ENCODE measurements at regions not wholly inside any gene's neighbourhood (a gene's known extent, or its start where the extent isn't known, plus 50 kb on each side); places are given as distances from the start of the nearest gene placed in this dataset.
"Not testable (repeated sequence)": the region's sequence is repeated elsewhere in the genome, so short reads cannot be mapped to it uniquely, and the experiment has no call there.

DNA sequence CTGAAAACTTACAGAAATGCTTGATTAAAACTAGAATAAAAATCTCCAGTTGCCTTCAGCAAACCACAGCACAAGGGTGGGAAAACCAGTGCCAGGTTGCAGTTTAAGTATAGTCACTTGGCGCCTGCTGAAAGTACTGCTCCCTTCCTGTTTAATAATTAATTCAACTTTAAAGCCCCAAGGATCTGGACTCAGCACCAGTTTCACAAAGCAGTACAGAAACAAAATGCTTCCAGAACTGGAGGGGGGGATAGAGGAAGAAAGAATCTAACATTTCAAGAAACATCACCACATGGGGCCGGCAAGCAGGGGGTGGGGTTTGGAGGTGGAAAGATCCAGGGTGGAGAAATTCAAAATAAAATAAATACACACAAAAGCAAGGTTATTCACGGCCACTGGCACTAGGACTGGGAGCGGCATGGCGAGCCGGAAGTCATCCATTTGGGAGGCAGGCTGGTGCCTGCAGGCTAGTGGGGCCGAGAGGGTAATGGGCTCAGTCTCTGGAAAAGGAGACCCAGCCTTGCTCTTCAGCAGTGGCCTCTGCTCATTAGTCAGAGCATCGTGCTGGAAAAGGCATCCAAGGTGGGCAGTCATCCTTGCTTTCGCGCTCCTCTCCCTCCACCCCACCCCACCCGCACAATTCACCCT lies 85.8 kb downstream of the POU3F3 start:
- no peak for DNase-seq
- ChIA-PET POLR2A (no interaction called here), CTCF (no interaction called here)
- Mint-ChIP-seq H3K4me1 (ENCODE audit: low read depth) (peaks cover 5% of the 10 kb centered on the region), H3K27me3 (no peaks in the 10 kb centered on the region), H3K4me3 (no peak overlapping the region), H3K27ac (no peak overlapping the region), H3K36me3 (no peaks in the 10 kb centered on the region), H3K9me3 (no peaks in the 10 kb centered on the region)
- intact Hi-C loops (cut with micrococcal nuclease): no loop called here

- H3K4me3 Mint-ChIP-seq: no peak overlapping the region
- H3K27ac Mint-ChIP-seq: no peak overlapping the region
- CTCF ChIA-PET: no interaction called here
- no peaks in the 10 kb centered on the region for H3K4me1 Mint-ChIP-seq (ENCODE audit: low read depth)
- no peaks in the 10 kb centered on the region for H3K36me3 Mint-ChIP-seq
- no peak for DNase-seq
- POLR2A ChIA-PET: no interaction called here
- intact Hi-C loops (cut with micrococcal nuclease): no loop called here
- peaks cover 2% of the 10 kb centered on the region for H3K27me3 Mint-ChIP-seq
- no peaks in the 10 kb centered on the region for H3K9me3 Mint-ChIP-seq
Observed at GRCh38 chr2:104944495-104944894, 90.6 kb downstream of the POU3F3 start.

DNA sequence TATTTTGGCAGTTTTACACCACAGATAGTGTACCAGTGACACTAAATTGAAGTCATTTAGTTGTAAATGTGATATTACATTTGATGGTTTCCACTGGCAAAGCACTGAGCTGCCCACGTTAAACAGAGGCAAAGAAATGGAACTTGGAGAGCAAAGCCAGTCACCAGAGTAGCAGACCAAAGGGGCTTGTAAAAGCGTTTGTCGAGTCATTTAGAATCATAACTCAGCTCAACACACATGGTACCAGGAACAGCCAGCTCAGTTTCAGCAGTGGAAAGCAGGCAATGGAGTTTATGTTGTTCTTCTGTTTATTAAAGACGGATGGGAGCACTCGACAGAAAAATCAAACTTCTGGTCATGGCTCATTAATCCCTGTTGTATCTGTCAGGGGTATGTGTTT lies 91.2 kb downstream of the POU3F3 start:
- Mint-ChIP-seq H3K27ac (no peak overlapping the region), H3K9me3 (no peaks in the 10 kb centered on the region), H3K27me3 (peaks cover 2% of the 10 kb centered on the region), H3K4me3 (no peak overlapping the region), H3K36me3 (no peaks in the 10 kb centered on the region), H3K4me1 (ENCODE audit: low read depth) (no peaks in the 10 kb centered on the region)
- CTCF ChIA-PET: no interaction called here
- POLR2A ChIA-PET: no interaction called here
- DNase-seq: no peak
- intact Hi-C loops (cut with micrococcal nuclease): no loop called here

DNA sequence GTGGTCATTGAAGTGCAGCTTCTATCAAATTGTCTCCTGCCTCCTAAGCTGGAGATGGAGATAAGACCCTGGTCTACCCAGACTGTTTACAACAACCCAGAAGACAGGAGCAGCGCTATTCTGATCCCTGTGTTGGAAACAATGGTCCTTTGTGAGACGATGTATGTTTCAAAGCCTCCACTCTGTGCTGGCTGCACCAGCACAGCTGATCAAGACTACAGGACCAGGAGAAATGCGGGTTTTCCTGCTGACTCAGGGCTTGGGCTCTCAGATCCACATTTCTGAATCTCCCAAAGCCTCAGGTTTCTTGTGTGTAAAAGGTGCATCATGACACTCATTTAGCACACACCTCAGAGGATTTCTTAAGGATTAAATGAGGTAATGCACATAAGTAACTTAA lies 92.0 kb downstream of the POU3F3 start:
- ChIA-PET POLR2A (no interaction called here), CTCF (no interaction called here)
- H3K4me1 Mint-ChIP-seq (ENCODE audit: low read depth): no peaks in the 10 kb centered on the region
- H3K4me3 Mint-ChIP-seq: no peak overlapping the region
- H3K27ac Mint-ChIP-seq: no peak overlapping the region
- no peak for DNase-seq
- intact Hi-C loops (cut with micrococcal nuclease): no loop called here
- H3K9me3 Mint-ChIP-seq: no peaks in the 10 kb centered on the region
- H3K36me3 Mint-ChIP-seq: no peaks in the 10 kb centered on the region
- peaks cover 2% of the 10 kb centered on the region for H3K27me3 Mint-ChIP-seq

- intact Hi-C loops (cut with micrococcal nuclease); DNase-seq; H3K27ac Mint-ChIP-seq; H3K36me3 Mint-ChIP-seq; H3K27me3 Mint-ChIP-seq; H3K4me1 Mint-ChIP-seq (ENCODE audit: low read depth); CTCF ChIA-PET; H3K4me3 Mint-ChIP-seq; POLR2A ChIA-PET; H3K9me3 Mint-ChIP-seq: not testable (repeated sequence)
Observed at GRCh38 chr2:104947456-104947855, 90.4 kb upstream of the MRPS9 start.

GRCh38 chr2:104952976-104953375 lies 84.9 kb upstream of the MRPS9 start:
- POLR2A ChIA-PET: no interaction called here
- Mint-ChIP-seq H3K27me3 (peaks cover 9% of the 10 kb centered on the region), H3K9me3 (peaks cover 10% of the 10 kb centered on the region), H3K4me1 (ENCODE audit: low read depth) (no peaks in the 10 kb centered on the region), H3K4me3 (no peak overlapping the region), H3K36me3 (no peaks in the 10 kb centered on the region), H3K27ac (no peak overlapping the region)
- intact Hi-C loops (cut with micrococcal nuclease): no loop called here
- CTCF ChIA-PET: no interaction called here
- no peak for DNase-seq

DNA sequence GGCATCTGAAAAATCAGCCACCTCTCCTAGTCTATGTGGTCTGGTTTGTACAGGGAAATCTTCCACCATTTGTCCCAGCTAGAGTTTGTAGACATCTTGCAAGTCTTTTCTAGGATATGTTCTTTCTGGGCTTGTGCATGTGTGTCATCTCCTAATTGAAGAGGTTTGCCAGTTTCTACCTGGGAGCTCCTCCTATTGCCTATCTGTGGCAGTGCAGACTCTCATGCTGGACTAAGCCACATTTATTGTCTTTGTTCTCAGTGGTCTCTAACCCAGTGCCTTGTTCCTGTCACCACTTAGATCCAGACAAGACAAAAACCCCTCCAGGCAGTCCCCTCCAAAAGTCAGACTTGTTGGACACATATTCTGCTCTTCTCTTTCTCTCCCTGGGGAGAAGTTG lies 72.0 kb upstream of the MRPS9 start:
- no peaks in the 10 kb centered on the region for H3K4me1 Mint-ChIP-seq (ENCODE audit: low read depth)
- no peak for DNase-seq
- no peaks in the 10 kb centered on the region for H3K36me3 Mint-ChIP-seq
- no peak overlapping the region for H3K27ac Mint-ChIP-seq
- no peak overlapping the region for H3K4me3 Mint-ChIP-seq
- H3K9me3 Mint-ChIP-seq: peaks cover 24% of the 10 kb centered on the region
- intact Hi-C loops (cut with micrococcal nuclease): no loop called here
- peaks cover 17% of the 10 kb centered on the region for H3K27me3 Mint-ChIP-seq
- ChIA-PET POLR2A (no interaction called here), CTCF (no interaction called here)

GRCh38 chr2:104969564-104969963 lies 68.3 kb upstream of the MRPS9 start:
- intact Hi-C loops (cut with micrococcal nuclease): no loop called here
- H3K4me1 Mint-ChIP-seq (ENCODE audit: low read depth): no peaks in the 10 kb centered on the region
- ChIA-PET POLR2A (no interaction called here), CTCF (no interaction called here)
- H3K36me3 Mint-ChIP-seq: no peaks in the 10 kb centered on the region
- H3K27ac Mint-ChIP-seq: no peak overlapping the region
- peaks cover 14% of the 10 kb centered on the region for H3K27me3 Mint-ChIP-seq
- no peak overlapping the region for H3K4me3 Mint-ChIP-seq
- no peak for DNase-seq
- H3K9me3 Mint-ChIP-seq: peaks cover 10% of the 10 kb centered on the region

- H3K9me3 Mint-ChIP-seq: no peaks in the 10 kb centered on the region
- H3K27me3 Mint-ChIP-seq: peaks cover 8% of the 10 kb centered on the region
- no peak overlapping the region for H3K27ac Mint-ChIP-seq
- POLR2A ChIA-PET: no interaction called here
- DNase-seq: no peak
- CTCF ChIA-PET: interaction anchor here (1.0 kb wide), 1 partner anchor 14 kb away, joined by 3 read pairs; no protein-coding TSS in a partner anchor
- H3K4me1 Mint-ChIP-seq (ENCODE audit: low read depth): peaks cover 6% of the 10 kb centered on the region
- no peak overlapping the region for H3K4me3 Mint-ChIP-seq
- no peaks in the 10 kb centered on the region for H3K36me3 Mint-ChIP-seq
- intact Hi-C loops (cut with micrococcal nuclease): no loop called here
Observed at GRCh38 chr2:104975371-104975770, 62.5 kb upstream of the MRPS9 start.

GRCh38 chr2:104975851-104976250 lies 62.0 kb upstream of the MRPS9 start:
- ChIA-PET POLR2A (no interaction called here), CTCF (no interaction called here)
- Mint-ChIP-seq H3K36me3 (no peaks in the 10 kb centered on the region), H3K27me3 (peaks cover 7% of the 10 kb centered on the region), H3K9me3 (no peaks in the 10 kb centered on the region), H3K4me1 (ENCODE audit: low read depth) (peaks cover 6% of the 10 kb centered on the region), H3K27ac (no peak overlapping the region), H3K4me3 (no peak overlapping the region)
- intact Hi-C loops (cut with micrococcal nuclease): no loop called here
- no peak for DNase-seq

DNA sequence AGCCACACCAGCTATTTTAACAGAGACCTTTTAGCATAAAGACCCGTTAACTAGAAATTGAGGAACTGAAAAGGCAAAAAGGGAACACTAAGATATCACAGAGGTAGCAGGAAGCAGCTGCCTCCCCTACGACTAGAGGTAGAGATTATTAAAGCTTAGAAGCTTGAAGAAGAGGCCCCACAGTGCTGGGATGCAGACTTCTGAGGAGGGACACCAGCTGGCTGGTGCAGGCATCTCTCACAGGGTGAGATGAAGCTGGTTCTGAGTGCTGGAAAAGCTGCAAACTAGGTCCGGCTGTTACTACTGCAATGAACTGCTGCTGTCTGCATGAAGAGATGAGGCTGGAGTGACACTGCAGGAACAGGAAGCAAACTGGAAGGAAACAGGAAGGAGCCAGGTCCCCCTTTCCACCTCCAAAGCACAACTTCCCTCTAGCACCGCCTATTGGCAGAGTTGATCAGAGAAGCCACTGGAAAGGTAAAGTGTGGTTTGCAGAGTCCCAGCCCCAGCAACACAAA lies 61.2 kb upstream of the MRPS9 start:
- ChIA-PET POLR2A (no interaction called here), CTCF (no interaction called here)
- Mint-ChIP-seq H3K27ac (no peak overlapping the region), H3K4me3 (no peak overlapping the region), H3K36me3 (no peaks in the 10 kb centered on the region), H3K27me3 (peaks cover 5% of the 10 kb centered on the region), H3K4me1 (ENCODE audit: low read depth) (peaks cover 6% of the 10 kb centered on the region), H3K9me3 (no peaks in the 10 kb centered on the region)
- DNase-seq: peak; percentile 32
- intact Hi-C loops (cut with micrococcal nuclease): no loop called here

- Mint-ChIP-seq H3K27ac (no peak overlapping the region), H3K36me3 (no peaks in the 10 kb centered on the region), H3K4me1 (ENCODE audit: low read depth) (peaks cover 6% of the 10 kb centered on the region), H3K27me3 (peaks cover 3% of the 10 kb centered on the region), H3K4me3 (no peak overlapping the region), H3K9me3 (no peaks in the 10 kb centered on the region)
- no peak for DNase-seq
- ChIA-PET CTCF (no interaction called here), POLR2A (no interaction called here)
- intact Hi-C loops (cut with micrococcal nuclease): no loop called here
Observed at GRCh38 chr2:104977958-104978357, 59.9 kb upstream of the MRPS9 start.

GRCh38 chr2:104979786-104980185 lies 58.1 kb upstream of the MRPS9 start:
- DNase-seq; POLR2A ChIA-PET; H3K4me3 Mint-ChIP-seq; intact Hi-C loops (cut with micrococcal nuclease); CTCF ChIA-PET; H3K27ac Mint-ChIP-seq; H3K4me1 Mint-ChIP-seq (ENCODE audit: low read depth); H3K27me3 Mint-ChIP-seq; H3K9me3 Mint-ChIP-seq; H3K36me3 Mint-ChIP-seq: not testable (repeated sequence)
